Ammon's horn (tissue), 1 donor: ENCODE measurements at regions not wholly inside any gene's neighbourhood (a gene's known extent, or its start where the extent isn't known, plus 50 kb on each side); places are given as distances from the start of the nearest gene placed in this dataset.
"Not testable (repeated sequence)": the region's sequence is repeated elsewhere in the genome, so short reads cannot be mapped to it uniquely, and the experiment has no call there.

ENCODE experiments used
- DNase-seq: peaks from one replicate; pipeline ENCODE4 v3.0.0-alpha.2; 2016; ENCODE audit warnings: low spot score

- DNase-seq = peak; percentile 60
Measured at GRCh38 chr9:78438211-78438610, 141.3 kb downstream of the PSAT1 start.

GRCh38 chr9:78438780-78439179, 141.9 kb downstream of the PSAT1 start:
- no peak for DNase-seq

GRCh38 chr9:78439190-78439865, 142.4 kb downstream of the PSAT1 start:
- DNase-seq = peak; percentile 95

- no peak for DNase-seq
Measured at GRCh38 chr9:78439866-78440830, 143.2 kb downstream of the PSAT1 start.

GRCh38 chr9:78441396-78441795, 144.5 kb downstream of the PSAT1 start:
- DNase-seq = no peak

- DNase-seq = no peak
Measured at GRCh38 chr9:78441822-78442431, 145.0 kb downstream of the PSAT1 start.

GRCh38 chr9:78442577-78442976, 145.7 kb downstream of the PSAT1 start:
- DNase-seq = not testable (repeated sequence)

- DNase-seq = no peak
Measured at GRCh38 chr9:78443946-78444345, 147.0 kb downstream of the PSAT1 start.

- no peak for DNase-seq
Measured at GRCh38 chr9:78448960-78449673, 152.2 kb downstream of the PSAT1 start.

- no peak for DNase-seq
Measured at GRCh38 chr9:78453450-78453849, 156.5 kb downstream of the PSAT1 start.

GRCh38 chr9:78462611-78463010, 165.7 kb downstream of the PSAT1 start:
- no peak for DNase-seq

- DNase-seq = no peak
Measured at GRCh38 chr9:78463750-78464149, 166.8 kb downstream of the PSAT1 start.

- DNase-seq = no peak
Measured at GRCh38 chr9:78468231-78468630, 171.3 kb downstream of the PSAT1 start.

- DNase-seq = no peak
Measured at GRCh38 chr9:78468974-78469576, 172.2 kb downstream of the PSAT1 start.

- DNase-seq = no peak
Measured at GRCh38 chr9:78470216-78470615, 173.3 kb downstream of the PSAT1 start.

GRCh38 chr9:78470741-78471140, 173.8 kb downstream of the PSAT1 start:
- no peak for DNase-seq

- no peak for DNase-seq
Measured at GRCh38 chr9:78472111-78472510, 175.2 kb downstream of the PSAT1 start.

- no peak for DNase-seq
Measured at GRCh38 chr9:78479441-78479840, 182.5 kb downstream of the PSAT1 start.

GRCh38 chr9:78486661-78487060, 189.7 kb downstream of the PSAT1 start:
- DNase-seq = no peak

- DNase-seq = no peak
Measured at GRCh38 chr9:78490231-78490630, 193.3 kb downstream of the PSAT1 start.

GRCh38 chr9:78491402-78491801, 194.5 kb downstream of the PSAT1 start:
- no peak for DNase-seq
